ENCODE measurements at regions not wholly inside any gene's neighbourhood (a gene's known extent, or its start where the extent isn't known, plus 50 kb on each side); places are given as distances from the start of the nearest gene placed in this dataset.

DNA sequence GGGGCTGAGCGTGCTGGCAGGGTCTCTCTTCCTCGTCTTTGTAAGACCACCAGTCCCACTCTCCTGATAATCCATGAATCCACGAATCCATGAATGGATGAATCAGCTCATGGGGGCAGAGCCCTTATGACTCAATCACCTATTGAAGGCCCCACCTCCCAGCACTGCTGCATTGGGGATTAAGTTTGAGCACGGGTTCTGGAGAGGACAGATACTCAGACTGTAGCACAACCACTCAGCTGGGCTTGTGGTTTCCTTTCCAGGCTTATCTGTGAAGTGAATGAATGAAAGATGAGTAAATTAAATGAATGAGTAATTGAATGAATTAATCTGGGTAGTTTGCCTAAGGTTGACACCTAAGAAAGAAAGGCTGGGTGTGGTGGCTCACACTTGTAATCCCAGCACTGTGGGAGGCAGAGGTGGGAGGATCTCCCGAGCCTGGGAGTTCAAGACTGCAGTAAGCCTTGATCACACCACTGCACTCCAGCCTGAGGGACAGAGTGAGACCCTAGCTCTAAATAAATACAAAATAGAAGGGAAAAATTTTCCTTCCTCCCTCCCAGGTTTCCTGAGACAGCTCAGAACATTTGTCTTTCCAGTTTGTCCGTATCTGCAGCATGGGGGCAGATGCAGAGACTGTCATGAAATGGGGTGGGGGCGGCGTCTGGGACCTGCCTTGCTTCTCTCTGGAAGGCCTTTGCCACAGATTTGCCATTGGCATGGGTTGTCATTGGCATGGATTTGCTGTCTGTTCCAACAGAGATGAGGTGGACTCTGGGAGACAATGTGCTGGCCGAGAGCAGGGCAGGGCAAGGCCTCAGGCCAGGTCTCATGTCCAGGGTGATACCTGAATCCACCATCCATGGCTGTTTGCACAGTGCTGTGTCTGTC, 187.7 kb upstream of the C1orf174 start:
- peak in 1 of 2 donors; percentile 40 for DNase-seq (ENCODE audit: low spot score in 2 of 2)

DNA sequence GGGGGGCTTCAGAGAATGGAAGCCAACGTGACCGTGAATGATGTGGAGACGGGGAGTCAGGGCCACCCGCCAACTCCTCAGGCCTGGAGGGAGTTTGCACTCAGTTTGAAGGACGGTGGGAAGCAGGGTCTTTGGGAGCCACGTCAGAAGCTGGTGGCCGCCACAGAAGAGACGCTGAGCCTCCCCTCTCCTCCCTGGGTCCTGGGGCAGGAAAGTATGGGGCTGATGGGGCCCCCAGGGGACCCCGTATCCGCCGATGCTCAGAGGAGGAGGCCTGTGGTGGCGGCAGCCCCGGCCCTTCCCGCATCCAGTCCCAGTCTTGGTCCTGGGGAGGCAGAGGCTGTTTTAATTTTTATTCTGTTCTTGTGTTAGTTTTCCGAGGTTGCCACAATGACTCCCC, 188.6 kb upstream of the C1orf174 start:
- TF ChIP-seq POLR2A (IDR thresholded peaks at IDR 0.05), result no peak
- TF ChIP-seq, protein P1, sequence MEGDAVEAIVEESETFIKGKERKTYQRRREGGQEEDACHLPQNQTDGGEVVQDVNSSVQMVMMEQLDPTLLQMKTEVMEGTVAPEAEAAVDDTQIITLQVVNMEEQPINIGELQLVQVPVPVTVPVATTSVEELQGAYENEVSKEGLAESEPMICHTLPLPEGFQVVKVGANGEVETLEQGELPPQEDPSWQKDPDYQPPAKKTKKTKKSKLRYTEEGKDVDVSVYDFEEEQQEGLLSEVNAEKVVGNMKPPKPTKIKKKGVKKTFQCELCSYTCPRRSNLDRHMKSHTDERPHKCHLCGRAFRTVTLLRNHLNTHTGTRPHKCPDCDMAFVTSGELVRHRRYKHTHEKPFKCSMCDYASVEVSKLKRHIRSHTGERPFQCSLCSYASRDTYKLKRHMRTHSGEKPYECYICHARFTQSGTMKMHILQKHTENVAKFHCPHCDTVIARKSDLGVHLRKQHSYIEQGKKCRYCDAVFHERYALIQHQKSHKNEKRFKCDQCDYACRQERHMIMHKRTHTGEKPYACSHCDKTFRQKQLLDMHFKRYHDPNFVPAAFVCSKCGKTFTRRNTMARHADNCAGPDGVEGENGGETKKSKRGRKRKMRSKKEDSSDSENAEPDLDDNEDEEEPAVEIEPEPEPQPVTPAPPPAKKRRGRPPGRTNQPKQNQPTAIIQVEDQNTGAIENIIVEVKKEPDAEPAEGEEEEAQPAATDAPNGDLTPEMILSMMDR (IDR thresholded peaks at IDR 0.05), result no peak
- DNase-seq (ENCODE audit: low spot score in 2 of 2), result peak in 1 of 2 donors; percentile 32
- no peak overlapping the region for H3K4me3 ChIP-seq (ENCODE audit: low read depth, poor library complexity, severe bottlenecking)
- WGBS, 2 donors, result 89 to 93% methylated on average over 15 of the region's 15 CpGs
- intact Hi-C loops (cut with DNase I; ENCODE audit: low total_unique reads), result no loop called here

More for the DNA sequence above, 187.7 kb upstream of the C1orf174 start:
- whole genome bisulfite sequencing, 2 donors, result 71 to 77% methylated on average over 9 of the region's 9 CpGs
- intact Hi-C loops (cut with DNase I; ENCODE audit: low total_unique reads), result no loop called here
- H3K4me3 ChIP-seq (ENCODE audit: low read depth, poor library complexity, severe bottlenecking), result no peak overlapping the region
- no peak for TF ChIP-seq POLR2A (IDR thresholded peaks at IDR 0.05)
- TF ChIP-seq, protein P1 (IDR thresholded peaks at IDR 0.05), result no peak

DNA sequence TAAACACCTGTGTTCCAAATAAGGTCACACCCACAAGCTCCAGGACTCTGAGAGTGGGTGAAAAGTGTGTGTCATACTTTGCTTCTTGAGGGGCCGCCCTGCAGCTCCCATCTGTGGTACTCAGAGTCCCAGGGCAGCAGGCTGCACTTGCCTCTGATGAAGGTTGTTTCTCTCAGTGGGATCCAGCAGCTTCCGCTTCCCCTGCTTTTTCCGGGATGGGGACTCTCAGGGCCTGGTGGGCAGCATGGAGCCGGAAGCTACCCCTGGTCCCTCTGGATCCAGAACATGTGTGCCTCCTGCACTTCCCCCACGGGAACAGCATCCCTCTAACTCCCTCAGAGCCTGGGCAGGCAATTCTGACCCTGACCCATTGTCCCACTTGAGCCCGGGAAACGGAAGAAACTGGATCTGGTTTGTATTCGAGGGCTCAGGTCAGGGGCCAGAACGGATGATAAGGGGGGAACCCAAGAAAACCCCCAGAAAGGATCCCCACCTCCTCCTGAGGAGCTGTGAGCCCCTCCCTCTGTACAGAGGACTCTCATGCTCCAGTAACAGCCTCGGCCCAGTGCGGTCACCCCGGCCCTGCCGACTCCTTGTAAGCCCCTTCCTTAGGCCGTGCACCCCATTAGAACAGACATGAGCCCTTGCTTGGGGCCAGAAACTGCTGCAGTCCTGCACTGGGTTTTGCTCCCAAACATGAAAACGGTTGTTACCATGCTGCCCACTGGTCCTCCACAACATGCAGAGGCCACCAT, 189.5 kb upstream of the C1orf174 start:
- DNase-seq (ENCODE audit: low spot score in 2 of 2), result peak in 1 of 2 donors; percentile 61
- H3K4me3 ChIP-seq (ENCODE audit: low read depth, poor library complexity, severe bottlenecking), result no peak overlapping the region
- WGBS, 2 donors, result 87 to 90% methylated on average over 15 of the region's 15 CpGs
- TF ChIP-seq POLR2A (IDR thresholded peaks at IDR 0.05), result no peak
- TF ChIP-seq, protein P1 (IDR thresholded peaks at IDR 0.05), result no peak
- intact Hi-C loops (cut with DNase I; ENCODE audit: low total_unique reads), result no loop called here

DNA sequence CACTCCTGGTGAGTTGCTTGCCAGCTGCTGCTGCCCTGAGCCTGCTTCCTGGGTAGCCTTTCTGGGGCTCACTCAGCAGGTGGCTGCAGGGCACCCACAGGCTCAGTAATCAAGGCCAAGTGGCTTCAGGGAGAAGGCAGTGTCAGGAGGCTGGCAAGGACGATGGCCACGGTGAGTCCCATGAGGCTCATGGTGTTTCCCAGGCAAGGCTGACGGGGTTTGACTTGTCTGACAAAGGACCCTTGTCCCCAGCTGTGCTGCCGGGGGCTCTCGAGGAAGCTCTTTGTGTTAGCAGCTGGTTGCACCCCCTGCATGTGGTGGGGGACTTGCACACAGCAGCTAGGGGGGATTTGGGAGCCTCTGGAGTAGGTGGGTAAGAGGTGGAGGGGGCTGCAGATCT, 190.5 kb upstream of the C1orf174 start:
- no peak overlapping the region for H3K4me3 ChIP-seq (ENCODE audit: low read depth, poor library complexity, severe bottlenecking)
- TF ChIP-seq POLR2A (IDR thresholded peaks at IDR 0.05), result no peak
- TF ChIP-seq, protein P1 (IDR thresholded peaks at IDR 0.05), result no peak
- intact Hi-C loops (cut with DNase I; ENCODE audit: low total_unique reads), result no loop called here
- DNase-seq (ENCODE audit: low spot score in 2 of 2), result peak in 1 of 2 donors; percentile 58
- 71 to 85% methylated on average over 3 to 5 of the region's 5 CpGs for WGBS, 2 donors

DNA sequence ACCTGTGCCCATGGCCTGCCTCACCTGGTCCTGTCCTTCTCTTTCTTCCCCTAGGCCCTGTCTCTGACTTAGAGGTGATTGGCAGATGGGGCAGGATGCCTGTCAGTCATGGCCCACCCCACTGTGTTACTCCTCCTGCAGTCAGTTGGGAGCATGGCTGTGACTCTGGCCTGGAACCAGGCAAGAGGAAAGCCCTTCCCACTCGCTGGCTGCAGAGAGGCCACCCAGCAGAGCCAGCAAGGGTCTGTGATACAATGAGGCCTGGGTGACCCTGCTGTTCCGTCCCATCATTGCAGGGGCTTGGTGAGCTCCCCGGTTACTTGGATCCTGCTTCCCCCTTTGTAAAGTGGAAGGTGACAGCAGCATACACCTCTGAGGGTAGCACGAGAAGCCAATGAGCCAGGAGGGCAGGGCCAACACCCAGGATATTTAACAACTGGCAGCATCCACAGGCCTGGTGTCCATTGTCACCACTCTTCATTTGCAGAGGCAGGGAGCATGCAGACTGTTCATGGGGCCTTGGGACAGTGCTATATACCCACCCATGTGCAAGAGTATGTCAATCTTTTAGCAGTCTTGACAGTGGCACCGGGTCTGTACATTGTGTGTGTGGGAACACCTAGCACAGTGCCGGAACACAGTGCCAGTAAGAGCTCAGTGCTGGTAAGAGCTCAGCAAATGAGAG, 191.0 kb upstream of the C1orf174 start:
- intact Hi-C loops (cut with DNase I; ENCODE audit: low total_unique reads), result no loop called here
- WGBS, 2 donors, result 75 to 96% methylated on average over 6 of the region's 6 CpGs
- H3K4me3 ChIP-seq (ENCODE audit: low read depth, poor library complexity, severe bottlenecking), result no peak overlapping the region
- TF ChIP-seq, protein P1 (IDR thresholded peaks at IDR 0.05), result no peak
- no peak for TF ChIP-seq POLR2A (IDR thresholded peaks at IDR 0.05)
- peak in 1 of 2 donors; percentile 53 for DNase-seq (ENCODE audit: low spot score in 2 of 2)
